Activated CD4-positive, alpha-beta T cell treated with anti-CD3 and anti-CD28 coated beads for 36 hours (primary cell): ENCODE measurements at regions not wholly inside any gene's neighbourhood (a gene's known extent, or its start where the extent isn't known, plus 50 kb on each side); places are given as distances from the start of the nearest gene placed in this dataset.

Experiments used
- ATAC-seq: fragments of 200-7000 bp; cut with Tn5 transposase; one replicate; pipeline ENCODE4 v1.10.0; 2021; ENCODE audit warnings: mild to moderate bottlenecking, moderate library complexity
- CTCF ChIA-PET: fragments of 350-600 bp; sonication (Branson Sonifier 250); formaldehyde crosslinking; loops from one replicate; lab custom pipeline; 2021; ENCODE audit warnings: antibody characterized with exemption; lab: Charles Lee
- POLR2A ChIA-PET: fragments of 350-600 bp; sonication (Branson Sonifier 250); formaldehyde crosslinking; loops from one replicate; lab custom pipeline; 2021; ENCODE audit warnings: antibody characterized with exemption, inconsistent platforms; lab: Charles Lee
- DNase-seq: peaks from one replicate; pipeline ENCODE4 v3.0.0-alpha.2; 2020
- H3K27ac Mint-ChIP-seq: one replicate; pipeline ENCODE4 v1.8.0; 2021; ENCODE audit warnings: mixed read lengths
- H3K27me3 Mint-ChIP-seq: one replicate; pipeline ENCODE4 v1.8.0; 2021; ENCODE audit warnings: mixed read lengths
- H3K36me3 Mint-ChIP-seq: one replicate; pipeline ENCODE4 v1.8.0; 2021; ENCODE audit warnings: low read depth, mixed read lengths
- H3K4me1 Mint-ChIP-seq: one replicate; pipeline ENCODE4 v1.8.0; 2021; ENCODE audit warnings: mixed read lengths
- H3K4me3 Mint-ChIP-seq: one replicate; pipeline ENCODE4 v1.8.0; 2021; ENCODE audit warnings: mild to moderate bottlenecking, moderate library complexity, mixed read lengths
- H3K9me3 Mint-ChIP-seq: one replicate; pipeline ENCODE4 v1.8.0; 2021; ENCODE audit warnings: low read depth, mixed read lengths
- intact Hi-C, 2 experiments: fragments of 100-400 bp; cut with DNase I in 1 of 2; cut with micrococcal nuclease in 1 of 2; formaldehyde crosslinking; loops; one replicate each; pipeline versions ENCODE4 v1.14.2 to v1.15.1; 2022 to 2024; cut with DNase I, micrococcal nuclease

- POLR2A ChIA-PET, result no interaction called here
- ATAC-seq, result no peak
- DNase-seq, result no peak
- H3K9me3 Mint-ChIP-seq, result no peaks in the 10 kb centered on the region
- CTCF ChIA-PET, result no interaction called here
- H3K36me3 Mint-ChIP-seq, result no peaks in the 10 kb centered on the region
- H3K27ac Mint-ChIP-seq, result no peak overlapping the region
- H3K4me3 Mint-ChIP-seq, result no peak overlapping the region
- intact Hi-C loops, result no loop called here
- no peaks in the 10 kb centered on the region for H3K27me3 Mint-ChIP-seq
- no peaks in the 10 kb centered on the region for H3K4me1 Mint-ChIP-seq
Measured at GRCh38 chr13:21971662-21972621, 301.1 kb downstream of the FGF9 start.

GRCh38 chr13:21973437-21974125, 302.7 kb downstream of the FGF9 start:
- intact Hi-C loops, result no loop called here
- Mint-ChIP-seq H3K27me3 (no peaks in the 10 kb centered on the region), H3K36me3 (no peaks in the 10 kb centered on the region), H3K4me1 (no peaks in the 10 kb centered on the region), H3K27ac (no peak overlapping the region), H3K4me3 (no peak overlapping the region), H3K9me3 (no peaks in the 10 kb centered on the region)
- ATAC-seq, result no peak
- POLR2A ChIA-PET, result no interaction called here
- DNase-seq, result peak; percentile 11
- CTCF ChIA-PET, result interaction anchor here (0.6 kb wide), 2 partner anchors 96 to 254 kb away, joined by 3 to 4 read pairs; no protein-coding TSS in a partner anchor

GRCh38 chr13:21974741-21975140, 303.9 kb downstream of the FGF9 start:
- ATAC-seq (no peak), DNase-seq (no peak)
- Mint-ChIP-seq H3K4me3 (no peak overlapping the region), H3K9me3 (no peaks in the 10 kb centered on the region), H3K27me3 (no peaks in the 10 kb centered on the region), H3K4me1 (no peaks in the 10 kb centered on the region), H3K36me3 (no peaks in the 10 kb centered on the region), H3K27ac (no peak overlapping the region)
- ChIA-PET CTCF (no interaction called here), POLR2A (no interaction called here)
- intact Hi-C loops, result no loop called here

GRCh38 chr13:21976159-21976558, 305.3 kb downstream of the FGF9 start:
- intact Hi-C loops, result no loop called here
- Mint-ChIP-seq H3K4me1 (no peaks in the 10 kb centered on the region), H3K4me3 (no peak overlapping the region), H3K9me3 (no peaks in the 10 kb centered on the region), H3K27ac (no peak overlapping the region), H3K36me3 (no peaks in the 10 kb centered on the region), H3K27me3 (no peaks in the 10 kb centered on the region)
- ATAC-seq (no peak), DNase-seq (no peak)
- ChIA-PET POLR2A (no interaction called here), CTCF (no interaction called here)

- POLR2A ChIA-PET, result no interaction called here
- intact Hi-C loops, result no loop called here
- CTCF ChIA-PET, result interaction anchor here (0.5 to 0.6 kb wide), 2 partner anchors 8 to 366 kb away, joined by 3 read pairs; no protein-coding TSS in a partner anchor
- no peaks in the 10 kb centered on the region for H3K36me3 Mint-ChIP-seq
- no peak for DNase-seq
- no peak for ATAC-seq
- no peaks in the 10 kb centered on the region for H3K4me1 Mint-ChIP-seq
- H3K4me3 Mint-ChIP-seq, result no peak overlapping the region
- no peak overlapping the region for H3K27ac Mint-ChIP-seq
- H3K27me3 Mint-ChIP-seq, result no peaks in the 10 kb centered on the region
- H3K9me3 Mint-ChIP-seq, result no peaks in the 10 kb centered on the region
Measured at GRCh38 chr13:21979161-21979806, 308.4 kb downstream of the FGF9 start.

GRCh38 chr13:21980049-21980448, 309.2 kb downstream of the FGF9 start:
- Mint-ChIP-seq H3K36me3 (no peaks in the 10 kb centered on the region), H3K4me1 (no peaks in the 10 kb centered on the region), H3K9me3 (no peaks in the 10 kb centered on the region), H3K27me3 (no peaks in the 10 kb centered on the region), H3K27ac (no peak overlapping the region), H3K4me3 (no peak overlapping the region)
- CTCF ChIA-PET, result no interaction called here
- ATAC-seq, result no peak
- intact Hi-C loops, result no loop called here
- DNase-seq, result no peak
- POLR2A ChIA-PET, result no interaction called here

GRCh38 chr13:21984156-21984555, 313.3 kb downstream of the FGF9 start:
- Mint-ChIP-seq H3K9me3 (no peaks in the 10 kb centered on the region), H3K27me3 (no peaks in the 10 kb centered on the region), H3K4me1 (no peaks in the 10 kb centered on the region), H3K27ac (no peak overlapping the region), H3K4me3 (no peak overlapping the region), H3K36me3 (no peaks in the 10 kb centered on the region)
- intact Hi-C loops, result no loop called here
- CTCF ChIA-PET, result no interaction called here
- POLR2A ChIA-PET, result no interaction called here
- DNase-seq (no peak), ATAC-seq (no peak)

GRCh38 chr13:21986602-21987001, 315.7 kb downstream of the FGF9 start:
- no peak overlapping the region for H3K27ac Mint-ChIP-seq
- DNase-seq (no peak), ATAC-seq (no peak)
- ChIA-PET CTCF (no interaction called here), POLR2A (no interaction called here)
- H3K36me3 Mint-ChIP-seq, result no peaks in the 10 kb centered on the region
- H3K27me3 Mint-ChIP-seq, result no peaks in the 10 kb centered on the region
- H3K4me1 Mint-ChIP-seq, result no peaks in the 10 kb centered on the region
- H3K9me3 Mint-ChIP-seq, result no peaks in the 10 kb centered on the region
- no peak overlapping the region for H3K4me3 Mint-ChIP-seq
- intact Hi-C loops, result no loop called here

- intact Hi-C loops, result no loop called here
- H3K27me3 Mint-ChIP-seq, result no peaks in the 10 kb centered on the region
- H3K4me3 Mint-ChIP-seq, result no peak overlapping the region
- no peaks in the 10 kb centered on the region for H3K4me1 Mint-ChIP-seq
- POLR2A ChIA-PET, result no interaction called here
- H3K36me3 Mint-ChIP-seq, result no peaks in the 10 kb centered on the region
- no peaks in the 10 kb centered on the region for H3K9me3 Mint-ChIP-seq
- peak; percentile 11 for DNase-seq
- CTCF ChIA-PET, result interaction anchor here (0.6 to 0.8 kb wide), 2 partner anchors 9 to 1912 kb away, joined by 3 to 4 read pairs; no protein-coding TSS in a partner anchor
- ATAC-seq, result peak; percentile 36
- H3K27ac Mint-ChIP-seq, result no peak overlapping the region
Measured at GRCh38 chr13:21987793-21988192, 316.9 kb downstream of the FGF9 start.

- no peaks in the 10 kb centered on the region for H3K27me3 Mint-ChIP-seq
- H3K4me3 Mint-ChIP-seq, result no peak overlapping the region
- no peaks in the 10 kb centered on the region for H3K36me3 Mint-ChIP-seq
- no peaks in the 10 kb centered on the region for H3K9me3 Mint-ChIP-seq
- CTCF ChIA-PET, result no interaction called here
- no peak overlapping the region for H3K27ac Mint-ChIP-seq
- intact Hi-C loops, result no loop called here
- ATAC-seq (no peak), DNase-seq (no peak)
- H3K4me1 Mint-ChIP-seq, result no peaks in the 10 kb centered on the region
- POLR2A ChIA-PET, result no interaction called here
Measured at GRCh38 chr13:21988624-21989023, 317.8 kb downstream of the FGF9 start.

GRCh38 chr13:21996049-21996448, 325.2 kb downstream of the FGF9 start:
- Mint-ChIP-seq H3K4me1 (no peaks in the 10 kb centered on the region), H3K9me3 (no peaks in the 10 kb centered on the region), H3K27ac (no peak overlapping the region), H3K27me3 (no peaks in the 10 kb centered on the region), H3K4me3 (no peak overlapping the region), H3K36me3 (no peaks in the 10 kb centered on the region)
- intact Hi-C loops, result no loop called here
- CTCF ChIA-PET, result no interaction called here
- DNase-seq, result no peak
- ATAC-seq, result no peak
- POLR2A ChIA-PET, result no interaction called here
